NCI-H1694 (cell line): ENCODE measurements at regions not wholly inside any gene's neighbourhood (a gene's known extent, or its start where the extent isn't known, plus 50 kb on each side); places are given as distances from the start of the nearest gene placed in this dataset.

Source experiments
- DNase-seq: peaks from one replicate; lab custom pipeline; 2025; lab: John Stamatoyannopoulos, UW

- no peak for DNase-seq
These were observed 105.5 kb downstream of the CRYAA start for GRCh38 chr21:43274022-43274945.

- DNase-seq, result no peak
These were observed 104.9 kb downstream of the CRYAA start for GRCh38 chr21:43273708-43274021.

- DNase-seq, result no peak
These were observed 104.4 kb downstream of the CRYAA start for GRCh38 chr21:43273016-43273707.

- DNase-seq, result no peak
These were observed 103.8 kb downstream of the CRYAA start for GRCh38 chr21:43272591-43272990.

GRCh38 chr21:43271452-43272020 lies 102.7 kb downstream of the CRYAA start:
- no peak for DNase-seq

- DNase-seq, result no peak
These were observed 102.0 kb downstream of the CRYAA start for GRCh38 chr21:43270800-43271301.

- no peak for DNase-seq
These were observed 101.3 kb downstream of the CRYAA start for GRCh38 chr21:43269957-43270705.

- DNase-seq, result no peak
These were observed 100.6 kb downstream of the CRYAA start for GRCh38 chr21:43269440-43269839.

GRCh38 chr21:43268804-43269186 lies 100.0 kb downstream of the CRYAA start:
- DNase-seq, result no peak

GRCh38 chr21:43268086-43268803 lies 99.4 kb downstream of the CRYAA start:
- no peak for DNase-seq

- no peak for DNase-seq
These were observed 98.7 kb downstream of the CRYAA start for GRCh38 chr21:43267391-43268085.

GRCh38 chr21:43266534-43266933 lies 97.7 kb downstream of the CRYAA start:
- no peak for DNase-seq

GRCh38 chr21:43262427-43262826 lies 93.6 kb downstream of the CRYAA start:
- no peak for DNase-seq
